ENCODE measurements at regions not wholly inside any gene's neighbourhood (a gene's known extent, or its start where the extent isn't known, plus 50 kb on each side); places are given as distances from the start of the nearest gene placed in this dataset.
"Not testable (repeated sequence)": the region's sequence is repeated elsewhere in the genome, so short reads cannot be mapped to it uniquely, and the experiment has no call there.

- Histone ChIP-seq H3K9me3 (no peaks in the 10 kb centered on the region), H3K27ac (no peak overlapping the region), H3K27me3 (no peaks in the 10 kb centered on the region), H3K4me3 (no peak overlapping the region), H3K4me1 (no peaks in the 10 kb centered on the region), H3K36me3 (no peaks in the 10 kb centered on the region)
- TF ChIP-seq POLR2AphosphoS5 (IDR thresholded peaks at IDR 0.05) (no peak), CTCF (IDR thresholded peaks at IDR 0.05) (no peak), POLR2A (IDR thresholded peaks at IDR 0.05) (no peak), EP300 (IDR thresholded peaks at IDR 0.05) (no peak)
- peak; percentile 11 for ATAC-seq
- WGBS, 2 donors (ENCODE audit: low coverage in 1 of 2): no CpG with 5 or more reads among the region's 7 CpGs
Observed at GRCh38 chr4:45283352-45283751, 557.0 kb upstream of the GNPDA2 start.

GRCh38 chr4:45280121-45280520, 553.8 kb upstream of the GNPDA2 start:
- Histone ChIP-seq H3K4me1 (no peaks in the 10 kb centered on the region), H3K27ac (no peak overlapping the region), H3K36me3 (no peaks in the 10 kb centered on the region), H3K4me3 (no peak overlapping the region), H3K9me3 (no peaks in the 10 kb centered on the region), H3K27me3 (no peaks in the 10 kb centered on the region)
- ATAC-seq: no peak
- no peak for TF ChIP-seq EP300 (IDR thresholded peaks at IDR 0.05)
- no peak for TF ChIP-seq POLR2A (IDR thresholded peaks at IDR 0.05)
- no peak for TF ChIP-seq CTCF (IDR thresholded peaks at IDR 0.05)
- TF ChIP-seq POLR2AphosphoS5 (IDR thresholded peaks at IDR 0.05): no peak
- 100% methylated on average over 1 of the region's 1 CpG; no CpG with 5 or more reads in 1 of the 2 donors for WGBS, 2 donors (ENCODE audit: low coverage in 1 of 2)

- no peaks in the 10 kb centered on the region for H3K36me3 ChIP-seq
- 87 to 93% methylated on average over 4 to 20 of the region's 21 CpGs for WGBS, 2 donors (ENCODE audit: low coverage in 1 of 2)
- TF ChIP-seq EP300 (IDR thresholded peaks at IDR 0.05): no peak
- no peak for TF ChIP-seq POLR2A (IDR thresholded peaks at IDR 0.05)
- TF ChIP-seq POLR2AphosphoS5 (IDR thresholded peaks at IDR 0.05): no peak
- TF ChIP-seq CTCF (IDR thresholded peaks at IDR 0.05): no peak
- H3K27ac ChIP-seq: no peak overlapping the region
- H3K9me3 ChIP-seq: no peaks in the 10 kb centered on the region
- H3K27me3 ChIP-seq: no peaks in the 10 kb centered on the region
- H3K4me1 ChIP-seq: no peaks in the 10 kb centered on the region
- H3K4me3 ChIP-seq: no peak overlapping the region
- no peak for ATAC-seq
Observed at GRCh38 chr4:45275862-45276261, 549.5 kb upstream of the GNPDA2 start.

- ATAC-seq, H3K27me3 ChIP-seq, H3K4me1 ChIP-seq, H3K27ac ChIP-seq, H3K9me3 ChIP-seq, H3K36me3 ChIP-seq, H3K4me3 ChIP-seq: not testable (repeated sequence)
- 77 to 79% methylated on average over 3 of the region's 3 CpGs for WGBS, 2 donors (ENCODE audit: low coverage in 1 of 2)
Observed at GRCh38 chr4:45248106-45248505, 521.8 kb upstream of the GNPDA2 start.

- H3K27ac ChIP-seq: no peak overlapping the region
- no peaks in the 10 kb centered on the region for H3K9me3 ChIP-seq
- no peaks in the 10 kb centered on the region for H3K4me1 ChIP-seq
- no peaks in the 10 kb centered on the region for H3K36me3 ChIP-seq
- ATAC-seq: no peak
- H3K27me3 ChIP-seq: no peaks in the 10 kb centered on the region
- TF ChIP-seq POLR2A (IDR thresholded peaks at IDR 0.05) (no peak), CTCF (IDR thresholded peaks at IDR 0.05) (no peak), EP300 (IDR thresholded peaks at IDR 0.05) (no peak), POLR2AphosphoS5 (IDR thresholded peaks at IDR 0.05) (no peak)
- no peak overlapping the region for H3K4me3 ChIP-seq
Observed at GRCh38 chr4:45241976-45242375, 515.6 kb upstream of the GNPDA2 start.

- Histone ChIP-seq H3K9me3 (no peaks in the 10 kb centered on the region), H3K27ac (no peak overlapping the region), H3K4me1 (no peaks in the 10 kb centered on the region), H3K36me3 (no peaks in the 10 kb centered on the region), H3K27me3 (no peaks in the 10 kb centered on the region), H3K4me3 (no peak overlapping the region)
- no peak for ATAC-seq
- TF ChIP-seq EP300 (IDR thresholded peaks at IDR 0.05) (no peak), POLR2A (IDR thresholded peaks at IDR 0.05) (no peak), CTCF (IDR thresholded peaks at IDR 0.05) (no peak), POLR2AphosphoS5 (IDR thresholded peaks at IDR 0.05) (no peak)
- 72 to 91% methylated on average over 1 of the region's 1 CpG for WGBS, 2 donors (ENCODE audit: low coverage in 1 of 2)
Observed at GRCh38 chr4:45229206-45229605, 502.9 kb upstream of the GNPDA2 start.
